K562 (cell line): ENCODE measurements at regions not wholly inside any gene's neighbourhood (a gene's known extent, or its start where the extent isn't known, plus 50 kb on each side); places are given as distances from the start of the nearest gene placed in this dataset.
A peak's percentile ranks its signal among the peaks of the same experiment; 100 is the strongest.

ENCODE experiments used
- ARID1B ChIP-seq: fragments of 450-650 bp; IDR thresholded peaks from 2 replicates; pipeline ENCODE4 v1.6.1; 2016; ENCODE audit warnings: antibody characterized with exemption, mild to moderate bottlenecking, inconsistent platforms
- CBFA2T2 ChIP-seq: fragments of 450-650 bp; conservative IDR thresholded peaks from 2 replicates; pipeline ENCODE4 v1.6.1; 2017; ENCODE audit warnings: mild to moderate bottlenecking
- CBFA2T3 ChIP-seq: fragments of 450-650 bp; IDR thresholded peaks from 2 replicates; pipeline ENCODE4 v1.6.1; 2017
- CHD4 ChIP-seq: fragments of 200-600 bp; sonication (generic); IDR thresholded peaks from 3 replicates; pipeline ENCODE4 v1.6.1; 2012; ENCODE audit warnings: low read depth, mild to moderate bottlenecking, mixed read lengths, low read length, inconsistent platforms; ENCODE audit not compliant: insufficient read depth, insufficient replicate concordance, poor library complexity, severe bottlenecking
- DPF2 ChIP-seq: fragments of 450-650 bp; IDR thresholded peaks from 2 replicates; pipeline ENCODE4 v1.6.1; 2016
- EGR1 ChIP-seq: fragments of 450-650 bp; conservative IDR thresholded peaks from 2 replicates; pipeline ENCODE4 v1.6.1; 2017; ENCODE audit warnings: mild to moderate bottlenecking
- FOXK2 ChIP-seq, 2 experiments: fragments of 450-650 bp; IDR thresholded peaks in 1 of 2; conservative IDR thresholded peaks in 1 of 2; 2 replicates each; pipeline ENCODE4 v1.6.1; 2016; ENCODE audit warnings: low read depth in 2 of 2, mild to moderate bottlenecking in 1 of 2
- KLF16 ChIP-seq: IDR thresholded peaks from 2 replicates; pipeline ENCODE4 v1.6.1; 2016; ENCODE audit warnings: antibody characterized with exemption
- MTA2 ChIP-seq: fragments of 450-650 bp; IDR thresholded peaks from 2 replicates; pipeline ENCODE4 v1.6.1; 2016; ENCODE audit warnings: low read depth
- MYNN ChIP-seq, 2 experiments: sonication (generic); formaldehyde crosslinking in 1 of 2; IDR thresholded peaks; 2 replicates each; pipeline versions ENCODE4 v1.5.0 to v1.6.1; 2016 to 2020; ENCODE audit warnings: antibody characterized with exemption in 1 of 2, missing genetic modification reagents in 1 of 2
- NCOR1 ChIP-seq: fragments of 450-650 bp; IDR thresholded peaks from 2 replicates; pipeline ENCODE4 v1.6.1; 2016; ENCODE audit warnings: mild to moderate bottlenecking, moderate library complexity
- NFIC ChIP-seq: fragments of 450-650 bp; IDR thresholded peaks from 2 replicates; pipeline ENCODE4 v1.6.1; 2017; ENCODE audit warnings: mild to moderate bottlenecking, inconsistent platforms
- POLR3G ChIP-seq: IDR thresholded peaks from 2 replicates; pipeline ENCODE4 v1.6.1; 2011; ENCODE audit not compliant: insufficient read length, insufficient replicate concordance; ENCODE audit errors: extremely low read depth
- RCOR1 ChIP-seq, 2 experiments: IDR thresholded peaks; 2 replicates each; pipeline ENCODE4 v1.6.1; 2012; ENCODE audit warnings: low read depth in 2 of 2, low read length in 2 of 2, borderline replicate concordance in 1 of 2, improper control_type of control experiment in 1 of 2
- SAP30 ChIP-seq: fragments of 200-600 bp; sonication (generic); IDR thresholded peaks from 2 replicates; pipeline ENCODE4 v1.6.1; 2012; ENCODE audit warnings: borderline replicate concordance, low read depth, mild to moderate bottlenecking, moderate library complexity, low read length, control low read depth, inconsistent platforms; ENCODE audit not compliant: insufficient read depth, poor library complexity, severe bottlenecking
- SOX6 ChIP-seq: fragments of 450-650 bp; IDR thresholded peaks from 2 replicates; pipeline ENCODE4 v1.6.1; 2014; ENCODE audit warnings: mild to moderate bottlenecking
- SPI1 ChIP-seq: IDR thresholded peaks from 2 replicates; pipeline ENCODE4 v1.6.1; 2011; ENCODE audit warnings: low read depth, low read length, control low read depth, borderline replicate concordance
- STAT5A ChIP-seq: IDR thresholded peaks from 2 replicates; pipeline ENCODE4 v1.6.1; 2012; ENCODE audit warnings: low read length, inconsistent platforms, borderline replicate concordance
- TRIM24 ChIP-seq, 2 experiments: fragments of 450-650 bp; IDR thresholded peaks; 2 replicates each; pipeline ENCODE4 v1.6.1; 2016
- YY1 ChIP-seq, 3 experiments: IDR thresholded peaks; 2 replicates each; pipeline ENCODE4 v1.6.1; 2011; ENCODE audit warnings: low read length in 2 of 3, mild to moderate bottlenecking in 2 of 3, moderate library complexity in 2 of 3, borderline replicate concordance in 1 of 3, control low read depth in 1 of 3, low read depth in 1 of 3; ENCODE audit not compliant: insufficient read depth in 3 of 3, insufficient replicate concordance in 2 of 3, control insufficient read depth in 1 of 3, insufficient read length in 1 of 3; ENCODE audit errors: extremely low read depth in 1 of 3
- TF ChIP-seq, protein P1 (sequence below): sonication (generic); formaldehyde crosslinking; IDR thresholded peaks from 2 replicates; pipeline ENCODE4 v1.8.1; 2023; ENCODE audit warnings: mild to moderate bottlenecking, missing genetic modification reagents
- TF ChIP-seq, protein P2 (sequence below), 2 experiments: fragments of 450-650 bp in 1 of 2; sonication (generic) in 1 of 2; formaldehyde crosslinking; conservative IDR thresholded peaks; 2 replicates each; pipeline versions ENCODE4 v1.4.0 to v1.8.1; 2020 to 2022; ENCODE audit warnings: mild to moderate bottlenecking in 1 of 2, missing genetic modification reagents in 1 of 2
- TF ChIP-seq, protein P3 (sequence below): sonication (generic); formaldehyde crosslinking; IDR thresholded peaks from 2 replicates; pipeline ENCODE4 v1.8.1; 2022; ENCODE audit warnings: missing genetic modification reagents

DNA sequence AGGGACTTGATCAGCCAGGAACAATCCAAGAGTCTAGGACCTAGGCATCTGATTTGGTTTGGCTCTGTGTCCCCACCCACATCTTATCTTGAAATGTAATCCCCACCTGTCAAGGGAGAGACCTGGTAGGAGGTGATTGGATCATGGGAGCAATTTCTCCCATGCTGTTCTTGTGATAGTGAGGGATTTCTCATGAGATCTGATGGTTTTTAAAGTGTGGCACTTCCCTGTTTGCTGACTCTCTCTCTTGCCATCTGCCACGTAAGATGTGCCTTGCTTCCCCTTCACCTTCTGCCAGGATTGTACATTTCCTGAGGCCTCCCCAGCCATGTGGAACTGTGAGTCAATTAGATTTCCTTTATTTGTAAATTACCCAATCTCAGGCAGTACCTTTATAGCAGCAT lies 201.7 kb upstream of the ACTBL2 start (continued):
- TF ChIP-seq FOXK2 (conservative IDR thresholded peaks at IDR 0.05 in 1 of 2, IDR thresholded peaks at IDR 0.05 in 1 of 2; ENCODE audit: low read depth in 2 of 2) (no peak), STAT5A (peak; percentile 32; the same call in 1 of the 2 replicates), KLF16 (peak; percentile 44; the same call in 1 of the 2 replicates), EGR1 (no peak), SPI1 (peak; percentile 52; the same call in 1 of the 2 replicates), YY1 (IDR thresholded peaks at IDR 0.05; ENCODE audit: borderline replicate concordance in 1 of 3, control insufficient read depth in 1 of 3, extremely low read depth in 1 of 3, insufficient read depth in 3 of 3, insufficient read length in 1 of 3, insufficient replicate concordance in 2 of 3, low read depth in 1 of 3, low read length in 2 of 3) (no peak), NFIC (peak; percentile 34; the same call in 1 of the 2 replicates), CHD4 (no peak), MTA2 (peak; percentile 78), ARID1B (peak; percentile 85), SAP30 (no peak), MYNN (IDR thresholded peaks at IDR 0.05) (peak; percentile 16; the same call in 1 of the 2 replicates), MYNN (CRISPR knock-in tag; IDR thresholded peaks at IDR 0.05) (no peak), NCOR1 (peak; percentile 68), DPF2 (peak; percentile 40; the same call in 1 of the 2 replicates), TRIM24 (IDR thresholded peaks at IDR 0.05) (peak; percentile 47 to 54), SOX6 (0 out of 2 replicates have a peak, but pooled peaks have one; percentile 21), CBFA2T2 (peak; percentile 76), CBFA2T3 (peak; percentile 85), RCOR1 (IDR thresholded peaks at IDR 0.05; ENCODE audit: borderline replicate concordance in 1 of 2, low read depth in 2 of 2, low read length in 2 of 2) (peak in 1 of 2 experiments; percentile 42; a peak in 1 of 4 replicates), POLR3G (no peak)
- TF ChIP-seq, protein P1, sequence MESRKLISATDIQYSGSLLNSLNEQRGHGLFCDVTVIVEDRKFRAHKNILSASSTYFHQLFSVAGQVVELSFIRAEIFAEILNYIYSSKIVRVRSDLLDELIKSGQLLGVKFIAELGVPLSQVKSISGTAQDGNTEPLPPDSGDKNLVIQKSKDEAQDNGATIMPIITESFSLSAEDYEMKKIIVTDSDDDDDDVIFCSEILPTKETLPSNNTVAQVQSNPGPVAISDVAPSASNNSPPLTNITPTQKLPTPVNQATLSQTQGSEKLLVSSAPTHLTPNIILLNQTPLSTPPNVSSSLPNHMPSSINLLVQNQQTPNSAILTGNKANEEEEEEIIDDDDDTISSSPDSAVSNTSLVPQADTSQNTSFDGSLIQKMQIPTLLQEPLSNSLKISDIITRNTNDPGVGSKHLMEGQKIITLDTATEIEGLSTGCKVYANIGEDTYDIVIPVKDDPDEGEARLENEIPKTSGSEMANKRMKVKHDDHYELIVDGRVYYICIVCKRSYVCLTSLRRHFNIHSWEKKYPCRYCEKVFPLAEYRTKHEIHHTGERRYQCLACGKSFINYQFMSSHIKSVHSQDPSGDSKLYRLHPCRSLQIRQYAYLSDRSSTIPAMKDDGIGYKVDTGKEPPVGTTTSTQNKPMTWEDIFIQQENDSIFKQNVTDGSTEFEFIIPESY (CRISPR knock-in tag) = no peak
- TF ChIP-seq, protein P2, sequence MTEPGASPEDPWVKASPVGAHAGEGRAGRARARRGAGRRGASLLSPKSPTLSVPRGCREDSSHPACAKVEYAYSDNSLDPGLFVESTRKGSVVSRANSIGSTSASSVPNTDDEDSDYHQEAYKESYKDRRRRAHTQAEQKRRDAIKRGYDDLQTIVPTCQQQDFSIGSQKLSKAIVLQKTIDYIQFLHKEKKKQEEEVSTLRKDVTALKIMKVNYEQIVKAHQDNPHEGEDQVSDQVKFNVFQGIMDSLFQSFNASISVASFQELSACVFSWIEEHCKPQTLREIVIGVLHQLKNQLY (CRISPR knock-in tag; conservative IDR thresholded peaks at IDR 0.05) = no peak
- TF ChIP-seq, protein P3, sequence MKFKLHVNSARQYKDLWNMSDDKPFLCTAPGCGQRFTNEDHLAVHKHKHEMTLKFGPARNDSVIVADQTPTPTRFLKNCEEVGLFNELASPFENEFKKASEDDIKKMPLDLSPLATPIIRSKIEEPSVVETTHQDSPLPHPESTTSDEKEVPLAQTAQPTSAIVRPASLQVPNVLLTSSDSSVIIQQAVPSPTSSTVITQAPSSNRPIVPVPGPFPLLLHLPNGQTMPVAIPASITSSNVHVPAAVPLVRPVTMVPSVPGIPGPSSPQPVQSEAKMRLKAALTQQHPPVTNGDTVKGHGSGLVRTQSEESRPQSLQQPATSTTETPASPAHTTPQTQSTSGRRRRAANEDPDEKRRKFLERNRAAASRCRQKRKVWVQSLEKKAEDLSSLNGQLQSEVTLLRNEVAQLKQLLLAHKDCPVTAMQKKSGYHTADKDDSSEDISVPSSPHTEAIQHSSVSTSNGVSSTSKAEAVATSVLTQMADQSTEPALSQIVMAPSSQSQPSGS (CRISPR knock-in tag) = no peak
